Small intestine (tissue), 7 donors: ENCODE measurements at regions not wholly inside any gene's neighbourhood (a gene's known extent, or its start where the extent isn't known, plus 50 kb on each side); places are given as distances from the start of the nearest gene placed in this dataset.
A peak's percentile ranks its signal among the peaks of the same experiment; 100 is the strongest.

Experiments
- DNase-seq, 2 donors: peaks; one replicate each; pipeline versions ENCODE4 v3.0.0 to v3.0.0-alpha.2; 2013
- FAIRE-seq: peaks from 2 replicates; lab custom pipeline; 2012; peaks lifted over from hg19 to GRCh38; lab: Jason Lieb, UNC
- H3K27ac ChIP-seq, 3 donors: one replicate each; pipeline ENCODE4 v1.5.1; 2013; ENCODE audit warnings: low read length in 2 of 3, mild to moderate bottlenecking in 2 of 3, control low read depth in 1 of 3, inconsistent platforms in 1 of 3, low read depth in 1 of 3, moderate library complexity in 1 of 3
- H3K27me3 ChIP-seq, 3 donors: one replicate each; pipeline ENCODE4 v1.6.1; 2013; ENCODE audit warnings: low read length in 3 of 3, inconsistent platforms in 1 of 3; ENCODE audit not compliant: control insufficient read depth in 3 of 3, insufficient read depth in 3 of 3
- H3K36me3 ChIP-seq, 3 donors: one replicate each; pipeline ENCODE4 v1.6.1; 2013; ENCODE audit warnings: low read length in 3 of 3, inconsistent platforms in 1 of 3, low read depth in 1 of 3, mild to moderate bottlenecking in 1 of 3, moderate library complexity in 1 of 3; ENCODE audit not compliant: control insufficient read depth in 3 of 3, insufficient read depth in 2 of 3
- H3K4me1 ChIP-seq, 3 donors: one replicate each; pipeline ENCODE4 v1.6.1; 2013; ENCODE audit warnings: low read length in 2 of 3, inconsistent platforms in 1 of 3, low read depth in 1 of 3, mild to moderate bottlenecking in 1 of 3, moderate library complexity in 1 of 3; ENCODE audit not compliant: control insufficient read depth in 3 of 3, insufficient read depth in 2 of 3
- H3K4me3 ChIP-seq, 3 donors: one replicate each; pipeline ENCODE4 v1.5.1; 2013; ENCODE audit warnings: low read length in 3 of 3, control low read depth in 1 of 3, inconsistent platforms in 1 of 3, low read depth in 1 of 3, mild to moderate bottlenecking in 1 of 3, moderate library complexity in 1 of 3
- H3K9me3 ChIP-seq, 2 donors: one replicate each; pipeline ENCODE4 v1.6.1; 2013; ENCODE audit warnings: low read depth in 1 of 2, low read length in 1 of 2; ENCODE audit not compliant: control insufficient read depth in 2 of 2, insufficient read depth in 1 of 2
- WGBS, 3 donors: extraction: QIAGEN DNeasy Blood & Tissue Kit; methylation state at CpG; one replicate each; pipeline ENCODE4 v1.1.7; 2013; 5-methylcytosine and 5-hydroxymethylcytosine counted together
- donor health status: healthy with polysubstance abuse.
- donor health status: control.
- donor health status: control.
- donor health status: Bipolar disorder and iron deficiency.
- donor health status: healthy.

DNA sequence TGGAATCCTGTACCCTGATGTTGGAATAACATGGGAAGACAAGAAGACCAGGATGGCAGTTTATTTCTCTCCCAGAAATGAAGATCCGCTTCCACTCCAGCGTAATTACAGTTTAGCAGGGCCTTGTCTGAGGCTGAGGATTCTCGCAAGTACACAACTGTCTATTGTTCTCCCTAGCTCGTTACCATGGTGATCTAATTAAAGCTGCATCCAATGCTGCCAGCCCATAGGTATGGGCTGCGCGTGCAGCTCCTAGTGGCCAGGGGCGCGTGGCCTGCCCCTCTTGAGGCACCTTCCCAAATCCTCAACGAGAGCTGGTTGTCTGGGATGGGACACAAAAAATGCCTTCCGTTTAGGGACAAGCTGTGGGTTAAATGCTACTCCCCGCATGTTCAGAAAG lies 344.9 kb downstream of the CYRIA start:
- H3K27ac ChIP-seq = no peak overlapping the region
- no peak for FAIRE-seq

DNA sequence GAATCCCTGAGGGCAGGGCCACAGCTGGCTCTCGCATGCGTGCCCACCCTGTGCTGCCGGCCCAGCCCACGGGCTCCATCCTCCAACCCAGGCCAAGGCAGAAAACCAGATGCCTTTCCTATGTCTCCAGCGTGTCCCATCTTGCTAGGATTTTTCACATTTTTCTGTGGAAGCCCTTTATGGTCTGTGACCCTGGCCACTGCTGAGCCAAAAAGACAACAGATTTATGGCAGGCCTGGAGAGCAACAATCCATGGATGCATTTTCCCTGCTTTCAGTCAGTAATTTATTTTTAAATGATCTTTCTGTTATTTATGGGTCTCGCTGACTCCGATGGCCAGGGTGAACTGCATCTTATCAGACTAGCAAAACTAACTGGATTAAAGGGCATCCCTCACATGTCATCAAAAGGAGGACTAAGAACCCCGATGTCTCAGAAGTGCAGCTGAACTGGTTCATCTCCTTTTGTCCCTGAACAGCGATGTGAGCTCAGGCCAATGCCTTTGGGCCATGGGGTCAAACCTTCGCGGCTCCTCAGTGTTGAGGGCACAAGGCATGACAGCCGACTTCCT lies 346.0 kb downstream of the CYRIA start:
- FAIRE-seq (no peak), DNase-seq (no peak)
- Histone ChIP-seq H3K9me3 (peaks cover 0 to 12% of the 10 kb centered on the region in 2 donors), H3K36me3 (no peaks in the 10 kb centered on the region), H3K4me3 (no peak overlapping the region), H3K27me3 (peaks cover 0 to 2% (median 0%) of the 10 kb centered on the region in 3 donors), H3K4me1 (peaks cover 0 to 25% (median 0%) of the 10 kb centered on the region in 3 donors), H3K27ac (no peak overlapping the region)
- WGBS, 3 donors = 67 to 89% (median 77%) methylated on average over 12 of the region's 12 CpGs

More for the DNA sequence above, 344.9 kb downstream of the CYRIA start:
- peaks cover 0 to 2% (median 0%) of the 10 kb centered on the region in 3 donors for H3K27me3 ChIP-seq
- peaks cover 0 to 25% (median 0%) of the 10 kb centered on the region in 3 donors for H3K4me1 ChIP-seq
- no peaks in the 10 kb centered on the region for H3K36me3 ChIP-seq
- H3K9me3 ChIP-seq = peaks cover 0 to 12% of the 10 kb centered on the region in 2 donors
- no peak for DNase-seq
- WGBS, 3 donors = 89 to 92% (median 92%) methylated on average over 11 of the region's 11 CpGs
- no peak overlapping the region for H3K4me3 ChIP-seq

DNA sequence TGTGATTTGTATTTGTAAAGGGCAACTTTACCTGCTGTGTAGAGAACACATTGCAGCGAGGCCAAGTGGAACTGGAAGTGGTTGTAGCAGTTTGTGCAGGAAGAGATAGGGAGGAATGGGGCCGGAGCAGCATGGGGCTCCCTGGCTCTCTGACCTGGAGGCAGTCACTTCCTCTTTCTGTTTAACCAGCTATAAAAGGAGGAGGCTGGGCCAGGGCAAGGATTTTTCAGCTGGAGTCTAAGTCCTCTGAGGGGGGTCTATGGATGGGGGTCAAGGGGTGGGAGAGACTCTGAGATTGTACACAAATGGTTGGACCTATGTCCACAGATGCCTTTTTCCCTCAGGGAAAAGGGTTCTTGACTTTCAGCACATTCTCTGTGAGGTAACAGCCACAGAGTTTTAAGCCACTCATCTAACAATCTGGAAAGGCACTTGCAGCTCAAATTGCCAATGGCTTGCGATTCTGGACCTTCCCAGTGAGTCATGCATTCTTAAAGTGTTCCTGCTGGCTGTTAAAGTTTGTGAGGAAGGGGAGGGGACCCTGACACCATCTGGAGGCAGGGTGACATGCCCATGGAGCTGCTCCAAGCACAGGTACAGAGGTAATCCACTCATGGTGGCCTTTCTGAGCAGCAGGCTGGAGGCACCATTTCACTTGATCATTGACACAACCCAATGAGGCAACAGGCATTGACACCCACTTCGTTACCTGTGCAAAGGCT lies 347.0 kb downstream of the CYRIA start:
- peak overlapping the region in 1 of 3 donors; percentile 55 for H3K27ac ChIP-seq
- H3K27me3 ChIP-seq = peaks cover 0 to 2% (median 0%) of the 10 kb centered on the region in 3 donors
- DNase-seq (peak; percentile 60 to 62), FAIRE-seq (no peak)
- WGBS, 3 donors = 26 to 42% (median 42%) methylated on average over 4 of the region's 4 CpGs
- peaks cover 0 to 25% (median 0%) of the 10 kb centered on the region in 3 donors for H3K4me1 ChIP-seq
- H3K4me3 ChIP-seq = no peak overlapping the region
- H3K36me3 ChIP-seq = no peaks in the 10 kb centered on the region
- H3K9me3 ChIP-seq = peaks cover 0 to 12% of the 10 kb centered on the region in 2 donors

DNA sequence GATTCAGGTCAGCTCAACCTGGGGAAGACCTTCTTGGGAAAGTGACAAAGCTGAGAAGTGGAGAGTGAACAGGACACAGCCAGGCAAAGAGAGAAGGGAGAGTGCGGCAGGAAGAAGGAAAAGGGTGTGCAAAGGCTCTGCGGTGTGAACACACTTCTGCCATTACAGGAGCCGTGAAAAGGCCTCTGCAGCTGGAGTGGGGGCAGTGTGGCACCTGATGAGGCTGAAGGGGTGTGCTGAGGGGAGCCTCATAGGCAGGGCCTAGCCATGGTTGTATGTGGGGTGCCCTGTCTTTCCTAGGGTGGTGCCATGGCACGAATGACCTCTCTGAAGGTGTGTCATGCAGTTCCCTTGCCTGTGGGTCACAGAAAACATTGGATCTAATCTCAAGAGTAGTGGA lies 347.6 kb downstream of the CYRIA start:
- Histone ChIP-seq H3K9me3 (peaks cover 0 to 12% of the 10 kb centered on the region in 2 donors), H3K36me3 (no peaks in the 10 kb centered on the region), H3K27me3 (peaks cover 0 to 2% (median 0%) of the 10 kb centered on the region in 3 donors), H3K27ac (peak overlapping the region in 1 of 3 donors; percentile 36), H3K4me1 (peaks cover 0 to 25% (median 0%) of the 10 kb centered on the region in 3 donors), H3K4me3 (no peak overlapping the region)
- WGBS, 3 donors = 63 to 78% (median 76%) methylated on average over 4 of the region's 4 CpGs
- DNase-seq = no peak
- no peak for FAIRE-seq

DNA sequence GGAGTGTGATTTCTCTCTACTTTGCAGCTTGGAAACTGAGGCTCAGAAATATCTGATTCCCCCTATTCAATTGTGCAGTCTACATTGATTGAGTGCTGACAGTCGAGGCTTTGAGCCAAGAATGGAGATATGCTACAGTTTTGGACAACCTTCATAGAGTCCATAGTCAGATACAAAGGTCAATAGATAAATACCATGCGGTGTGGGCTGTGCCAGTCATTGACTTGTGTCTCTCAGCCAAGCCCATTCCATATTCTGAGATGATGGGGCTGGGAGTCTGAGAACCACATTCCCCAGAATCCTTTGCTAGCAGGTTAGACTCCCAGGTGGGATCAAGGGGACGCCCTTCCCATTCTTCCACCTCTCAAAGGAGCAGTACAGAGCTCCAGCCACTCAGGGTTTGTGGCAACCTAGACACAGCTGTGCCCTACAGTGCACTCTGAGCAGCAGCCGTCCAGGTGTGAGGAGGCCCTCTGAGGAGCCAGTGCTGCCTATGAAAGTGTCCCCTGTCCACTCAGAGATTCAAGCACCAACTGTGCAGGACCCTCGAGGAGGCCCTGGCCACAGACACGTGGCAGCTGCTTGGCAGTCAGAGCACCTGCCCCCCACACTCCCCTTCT lies 348.3 kb downstream of the CYRIA start:
- no peak overlapping the region for H3K27ac ChIP-seq
- H3K4me3 ChIP-seq = no peak overlapping the region
- FAIRE-seq = no peak
- H3K36me3 ChIP-seq = no peaks in the 10 kb centered on the region
- peaks cover 0 to 12% of the 10 kb centered on the region in 2 donors for H3K9me3 ChIP-seq
- peak; percentile 49 to 88 for DNase-seq
- WGBS, 3 donors = 56 to 70% (median 61%) methylated on average over 6 of the region's 6 CpGs
- H3K4me1 ChIP-seq = peaks cover 0 to 21% (median 0%) of the 10 kb centered on the region in 3 donors
- H3K27me3 ChIP-seq = peaks cover 0 to 2% (median 0%) of the 10 kb centered on the region in 3 donors

DNA sequence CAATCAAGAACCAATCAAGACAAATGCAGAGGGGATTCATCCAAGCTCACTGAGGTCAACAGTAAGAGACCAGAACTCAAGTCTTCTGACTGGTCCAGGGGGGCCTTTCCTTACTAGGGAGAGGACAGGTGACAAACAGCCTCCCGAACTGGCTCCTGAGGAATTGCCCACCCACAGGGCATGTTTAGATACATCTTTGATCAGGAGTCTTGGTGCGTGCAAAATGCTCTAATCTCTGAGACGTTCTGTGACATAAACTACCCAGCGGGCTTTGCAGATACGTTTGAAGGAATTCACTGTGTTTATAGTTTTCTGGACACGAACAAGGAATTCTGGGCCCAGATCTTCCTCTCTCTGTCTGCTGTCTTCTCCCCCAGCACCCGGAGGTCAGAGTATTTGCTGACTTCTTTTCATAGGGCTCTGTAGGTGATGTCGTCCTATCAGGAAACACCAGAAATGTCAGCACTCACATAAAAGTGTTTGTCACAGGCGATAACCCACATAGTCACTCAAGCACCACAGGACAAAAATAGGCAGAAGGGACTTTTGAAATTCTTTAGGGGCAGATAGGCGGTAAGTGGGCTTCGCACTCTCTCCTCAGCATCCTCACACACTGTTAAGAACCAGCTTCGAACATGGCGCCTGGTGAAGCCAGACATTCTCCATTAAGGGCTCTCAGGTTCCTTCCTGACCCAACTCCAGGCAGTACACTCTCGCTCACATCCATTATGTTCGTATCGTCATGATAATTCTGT lies 349.0 kb downstream of the CYRIA start:
- FAIRE-seq (no peak), DNase-seq (no peak)
- 86 to 94% (median 87%) methylated on average over 16 of the region's 16 CpGs for WGBS, 3 donors
- Histone ChIP-seq H3K36me3 (no peaks in the 10 kb centered on the region), H3K9me3 (peaks cover 0 to 12% of the 10 kb centered on the region in 2 donors), H3K4me1 (peaks cover 0 to 21% (median 0%) of the 10 kb centered on the region in 3 donors), H3K4me3 (no peak overlapping the region), H3K27ac (no peak overlapping the region), H3K27me3 (peaks cover 0 to 2% (median 0%) of the 10 kb centered on the region in 3 donors)

DNA sequence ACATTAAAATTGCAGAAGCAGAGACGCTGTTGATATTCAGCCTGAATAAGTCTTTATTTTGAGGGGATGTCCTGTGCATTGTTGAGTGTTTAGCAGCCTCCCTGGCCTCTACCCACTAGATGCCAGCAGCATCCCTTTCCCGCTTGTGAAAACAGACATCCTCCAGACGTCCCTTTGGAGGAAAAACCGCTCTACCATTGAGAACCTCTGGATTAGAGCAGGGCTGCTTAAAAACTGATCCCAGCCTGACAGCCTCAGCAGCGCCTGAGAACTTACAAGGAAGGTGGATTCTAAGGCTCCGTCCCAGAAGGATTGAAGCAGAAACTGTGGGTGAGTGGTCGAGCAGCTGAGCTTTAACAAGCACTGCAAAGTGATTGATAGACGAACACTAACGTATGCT lies 349.7 kb downstream of the CYRIA start:
- H3K4me3 ChIP-seq = no peak overlapping the region
- DNase-seq (no peak), FAIRE-seq (no peak)
- 83 to 94% (median 87%) methylated on average over 9 of the region's 9 CpGs for WGBS, 3 donors
- peaks cover 0 to 2% (median 0%) of the 10 kb centered on the region in 3 donors for H3K27me3 ChIP-seq
- H3K36me3 ChIP-seq = no peaks in the 10 kb centered on the region
- H3K9me3 ChIP-seq = peaks cover 0 to 12% of the 10 kb centered on the region in 2 donors
- H3K4me1 ChIP-seq = peaks cover 0 to 21% (median 0%) of the 10 kb centered on the region in 3 donors
- no peak overlapping the region for H3K27ac ChIP-seq

DNA sequence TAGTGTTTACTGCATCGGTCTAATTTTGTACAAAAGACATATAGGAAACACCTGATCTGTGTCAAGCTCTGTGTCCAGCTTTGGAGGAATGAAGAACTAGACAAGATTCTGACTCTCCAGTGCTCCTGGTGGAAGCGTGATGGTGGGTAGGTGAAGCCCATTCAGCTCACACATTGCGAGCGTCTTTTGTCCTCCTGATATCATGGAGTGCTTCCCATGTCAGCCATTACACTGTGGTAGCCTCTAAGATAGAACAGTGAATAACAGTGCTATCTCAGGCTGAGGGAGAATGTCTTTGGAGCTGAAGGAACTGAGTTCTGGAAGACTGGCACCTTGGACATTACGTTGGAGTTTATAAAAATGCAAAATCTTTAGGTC lies 350.2 kb downstream of the CYRIA start:
- DNase-seq = no peak
- 63 to 81% (median 78%) methylated on average over 5 of the region's 5 CpGs for whole genome bisulfite sequencing, 3 donors
- peaks cover 0 to 21% (median 0%) of the 10 kb centered on the region in 3 donors for H3K4me1 ChIP-seq
- H3K4me3 ChIP-seq = no peak overlapping the region
- H3K36me3 ChIP-seq = no peaks in the 10 kb centered on the region
- no peak for FAIRE-seq
- peaks cover 0 to 2% (median 0%) of the 10 kb centered on the region in 3 donors for H3K27me3 ChIP-seq
- H3K9me3 ChIP-seq = peaks cover 0 to 12% of the 10 kb centered on the region in 2 donors
- no peak overlapping the region for H3K27ac ChIP-seq
